ENCODE measurements at regions not wholly inside any gene's neighbourhood (a gene's known extent, or its start where the extent isn't known, plus 50 kb on each side); places are given as distances from the start of the nearest gene placed in this dataset.
"Not testable (repeated sequence)": the region's sequence is repeated elsewhere in the genome, so short reads cannot be mapped to it uniquely, and the experiment has no call there.

GRCh38 chr1:166695115-166695514 lies 144.2 kb upstream of the POGK start:
- no peak for DNase-seq (ENCODE audit: low read depth)

GRCh38 chr1:166695834-166696233 lies 143.4 kb upstream of the POGK start:
- DNase-seq (ENCODE audit: low read depth), result not testable (repeated sequence)

- DNase-seq (ENCODE audit: low read depth), result no peak
Observed at GRCh38 chr1:166698771-166699170, 140.5 kb upstream of the POGK start.

- DNase-seq (ENCODE audit: low read depth), result no peak
Observed at GRCh38 chr1:166699613-166700012, 139.7 kb upstream of the POGK start.

- DNase-seq (ENCODE audit: low read depth), result no peak
Observed at GRCh38 chr1:166700696-166701095, 138.6 kb upstream of the POGK start.

- no peak for DNase-seq (ENCODE audit: low read depth)
Observed at GRCh38 chr1:166701603-166702100, 137.6 kb upstream of the POGK start.

- DNase-seq (ENCODE audit: low read depth), result no peak
Observed at GRCh38 chr1:166703141-166703540, 136.1 kb upstream of the POGK start.

- no peak for DNase-seq (ENCODE audit: low read depth)
Observed at GRCh38 chr1:166703726-166704462, 135.4 kb upstream of the POGK start.

GRCh38 chr1:166705376-166706289 lies 133.6 kb upstream of the POGK start:
- DNase-seq (ENCODE audit: low read depth), result no peak

- no peak for DNase-seq (ENCODE audit: low read depth)
Observed at GRCh38 chr1:166716620-166717019, 122.7 kb upstream of the POGK start.

GRCh38 chr1:166721145-166721544 lies 118.1 kb upstream of the POGK start:
- DNase-seq (ENCODE audit: low read depth), result no peak

- DNase-seq (ENCODE audit: low read depth), result peak; percentile 6
Observed at GRCh38 chr1:166730299-166730888, 108.9 kb upstream of the POGK start.

- no peak for DNase-seq (ENCODE audit: low read depth)
Observed at GRCh38 chr1:166738140-166738539, 101.1 kb upstream of the POGK start.

- no peak for DNase-seq (ENCODE audit: low read depth)
Observed at GRCh38 chr1:166738873-166739272, 100.4 kb upstream of the POGK start.

GRCh38 chr1:166740668-166741276 lies 98.5 kb upstream of the POGK start:
- DNase-seq (ENCODE audit: low read depth), result no peak

- no peak for DNase-seq (ENCODE audit: low read depth)
Observed at GRCh38 chr1:166763318-166763717, 76.0 kb upstream of the POGK start.

GRCh38 chr1:166766942-166767341 lies 72.3 kb upstream of the POGK start:
- no peak for DNase-seq (ENCODE audit: low read depth)

- DNase-seq (ENCODE audit: low read depth), result not testable (repeated sequence)
Observed at GRCh38 chr1:166784646-166785045, 54.6 kb upstream of the POGK start.

GRCh38 chr1:166785987-166786386 lies 53.3 kb upstream of the POGK start:
- no peak for DNase-seq (ENCODE audit: low read depth)

GRCh38 chr1:166789286-166789685 lies 50.0 kb upstream of the POGK start:
- no peak for DNase-seq (ENCODE audit: low read depth)

All from renal cortical epithelial cell (primary cell).